ENCODE measurements at regions not wholly inside any gene's neighbourhood (a gene's known extent, or its start where the extent isn't known, plus 50 kb on each side); places are given as distances from the start of the nearest gene placed in this dataset.

DNA sequence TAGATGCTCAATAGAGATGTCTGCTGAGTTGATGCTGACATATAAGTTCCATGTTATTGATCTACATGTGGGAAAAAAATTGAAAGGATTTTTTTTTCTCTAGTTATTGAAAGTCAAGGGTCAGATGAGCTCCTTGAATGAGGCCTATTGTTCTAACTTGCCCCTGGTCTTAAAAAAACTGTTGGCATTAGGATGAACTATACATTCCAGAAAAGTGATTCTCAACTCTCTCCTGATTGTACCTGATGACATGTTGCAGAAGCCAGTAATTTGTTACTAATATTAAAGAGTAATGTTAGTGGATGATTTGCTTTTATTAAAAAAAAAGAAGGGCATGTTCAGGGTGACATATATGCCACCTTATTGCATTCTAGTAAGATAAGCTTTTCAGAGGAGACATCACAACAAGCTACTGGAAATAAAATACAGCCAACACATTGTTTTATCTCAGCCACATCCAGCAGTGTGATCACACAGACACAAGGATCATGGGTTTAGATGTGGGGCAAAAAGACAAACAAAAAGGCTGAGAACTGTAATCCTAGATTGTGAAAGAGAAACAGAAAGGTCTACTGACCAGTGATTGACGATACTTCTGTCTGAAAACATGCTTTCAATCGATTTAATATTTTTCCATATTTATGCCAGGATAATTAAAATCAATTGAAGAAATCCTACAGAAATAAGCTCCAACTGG, 1314.1 kb upstream of the C9orf72 start:
- no peak for DNase-seq

DNA sequence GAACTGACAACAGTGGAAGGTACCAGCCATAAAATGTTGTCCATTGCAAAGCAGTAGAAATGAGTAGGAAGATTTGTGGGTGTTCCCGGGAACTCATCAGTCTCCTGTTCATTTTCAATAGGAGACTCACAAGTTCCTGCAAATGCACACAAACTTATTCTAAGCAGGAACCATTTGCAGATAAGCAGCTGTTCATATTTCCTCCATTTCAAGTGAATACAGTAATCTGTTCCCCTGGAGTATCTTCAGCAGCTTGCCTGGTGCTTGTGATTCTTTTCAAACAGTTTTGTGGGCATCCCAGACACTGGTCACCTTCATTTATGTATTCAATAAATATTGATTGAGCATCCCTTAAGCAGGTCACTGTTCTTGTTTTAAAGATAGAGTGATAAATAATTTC, 1315.5 kb upstream of the C9orf72 start:
- DNase-seq, result no peak

DNA sequence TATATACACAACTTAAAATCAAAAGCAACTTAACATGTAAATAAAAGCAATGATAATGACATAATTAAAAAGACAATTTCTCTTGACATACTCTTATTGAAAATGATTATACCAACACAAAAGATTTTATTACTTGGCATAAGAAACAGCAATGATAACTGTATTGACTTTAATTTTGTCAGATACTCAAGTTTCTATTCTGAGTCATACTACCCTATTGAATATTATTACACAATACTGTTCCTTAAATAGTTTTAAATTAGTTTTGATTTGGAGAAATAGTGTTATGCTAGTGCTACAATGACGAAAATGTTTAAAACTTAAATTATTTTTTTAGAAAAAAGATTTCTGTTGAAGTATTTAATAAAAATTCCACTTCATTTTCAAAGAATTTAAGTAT, 1319.3 kb upstream of the C9orf72 start:
- DNase-seq, result no peak

DNA sequence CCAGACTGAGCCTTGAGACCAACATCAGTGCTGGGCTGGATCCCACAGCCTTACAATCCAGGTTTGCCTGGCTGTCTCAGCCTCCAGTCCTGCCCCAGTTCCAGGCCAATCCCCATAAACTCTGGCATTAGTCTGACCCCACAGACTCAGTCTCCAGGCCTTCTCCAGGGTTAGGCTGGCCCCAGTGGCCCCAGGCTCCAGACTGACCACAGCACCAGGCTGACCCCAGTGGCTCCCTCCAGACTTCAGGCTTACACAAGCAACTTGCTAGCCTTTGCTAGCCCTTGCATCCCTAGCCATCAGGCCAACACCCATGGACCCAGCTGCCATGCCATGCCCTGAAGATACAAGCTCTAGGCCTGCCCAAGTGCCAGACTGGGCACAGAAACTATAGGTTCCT, 1326.0 kb upstream of the C9orf72 start:
- DNase-seq, result no peak

DNA sequence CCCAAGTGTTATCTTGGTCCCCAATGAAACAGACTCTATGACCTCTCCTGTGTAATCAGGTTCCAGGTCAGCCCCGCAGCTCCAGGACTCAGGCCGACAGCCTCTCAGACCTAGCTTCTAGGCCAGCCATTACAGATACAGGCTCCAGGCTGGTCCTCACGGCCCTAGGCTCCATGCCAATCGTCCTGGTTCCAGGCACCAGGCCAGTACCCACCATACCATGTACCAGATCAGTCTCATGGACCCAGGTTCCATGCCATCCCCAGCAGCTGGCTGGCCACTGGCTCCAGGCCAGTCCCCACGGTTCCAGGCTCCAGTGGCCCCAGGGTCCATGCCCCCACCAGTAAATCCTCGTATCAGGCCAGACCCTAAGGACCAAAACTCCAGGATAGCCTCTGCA, 1326.6 kb upstream of the C9orf72 start:
- no peak for DNase-seq

DNA sequence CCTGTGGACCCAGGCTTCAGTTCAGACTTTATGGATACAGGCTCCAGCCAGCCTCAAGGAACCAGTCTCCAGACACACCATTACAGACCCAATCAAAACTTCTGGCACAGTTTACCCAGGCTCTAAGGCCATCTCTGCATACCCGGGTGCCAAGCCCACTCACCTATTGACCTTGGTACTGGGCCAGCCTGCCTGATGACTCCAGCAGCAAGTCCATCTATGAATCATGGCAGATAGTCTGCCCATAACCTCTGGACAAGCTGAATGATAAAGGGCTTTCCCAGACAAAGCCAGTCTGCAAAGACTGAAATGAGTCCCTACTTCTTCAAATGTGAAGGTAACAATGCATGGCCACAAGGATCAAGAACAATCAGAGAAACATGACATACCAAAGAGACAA, 1327.1 kb upstream of the C9orf72 start:
- DNase-seq, result no peak

DNA sequence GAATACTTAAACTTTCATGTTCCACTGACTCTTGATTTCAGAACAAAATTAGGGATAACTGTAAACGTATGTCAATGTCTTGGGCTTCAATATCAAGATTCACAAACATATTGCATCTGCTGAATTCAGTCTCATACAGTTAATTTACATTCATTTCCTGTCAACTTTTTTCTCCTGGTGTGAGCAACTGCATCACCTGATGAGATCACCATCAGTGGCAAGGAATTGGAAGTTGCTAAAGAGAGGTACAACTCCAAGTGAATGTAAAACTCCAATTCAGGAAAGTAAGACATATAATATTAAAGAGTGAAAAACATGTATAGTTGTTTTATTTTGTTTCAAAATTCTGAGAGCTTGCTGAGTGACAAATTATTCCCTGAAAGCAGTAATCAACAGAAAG, 1336.2 kb upstream of the C9orf72 start:
- no peak for DNase-seq

DNA sequence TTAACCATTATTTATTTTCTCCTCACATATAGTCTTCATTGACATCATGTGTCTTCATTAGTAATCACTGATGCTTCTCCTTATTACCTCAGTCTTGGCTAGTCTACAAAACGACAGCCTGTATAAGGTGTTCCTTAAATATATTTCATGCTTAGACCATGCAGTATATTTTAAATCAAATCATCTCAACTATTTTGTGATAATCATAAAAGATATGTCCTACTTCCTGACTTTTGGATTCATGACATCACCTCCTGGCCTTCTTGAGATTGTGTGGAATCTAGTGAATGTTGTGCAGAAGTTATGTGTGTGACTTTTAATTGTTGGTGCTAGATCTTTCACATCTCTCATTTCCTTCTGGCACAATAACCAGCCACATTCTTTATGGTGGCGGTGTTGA, 1339.3 kb upstream of the C9orf72 start:
- no peak for DNase-seq

DNA sequence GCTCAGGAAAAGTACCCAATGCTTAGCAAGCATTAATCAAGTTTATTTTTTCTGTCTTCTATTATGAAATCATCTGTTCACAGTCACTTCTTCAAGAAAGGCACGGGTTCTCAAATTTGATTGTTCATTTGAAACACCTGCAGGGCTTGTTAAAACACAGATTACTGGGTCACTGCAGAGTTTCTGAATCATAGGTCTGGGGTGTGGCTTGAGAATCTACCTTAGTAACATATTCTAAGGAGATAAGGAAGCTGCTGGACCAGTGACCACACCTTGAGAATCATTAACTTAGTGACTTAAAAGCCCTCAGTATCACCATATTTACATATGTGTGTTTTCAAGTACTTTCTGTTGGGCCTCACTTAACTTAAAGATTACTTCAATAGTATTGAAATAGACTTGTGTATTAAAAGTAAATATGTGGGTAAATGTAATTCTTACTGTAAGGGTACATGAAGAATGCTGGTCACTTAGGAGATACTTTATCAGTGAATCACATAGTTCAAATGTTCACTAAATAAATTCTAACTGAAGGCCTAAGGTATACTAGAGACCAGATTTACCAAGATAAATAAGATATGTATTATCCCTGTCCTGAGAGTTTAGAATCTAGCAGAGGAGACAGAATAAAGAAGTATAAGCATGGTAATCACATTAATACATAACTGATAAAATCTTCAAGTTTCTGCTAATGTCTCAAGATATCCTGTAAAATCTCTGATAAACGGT, 1342.1 kb upstream of the C9orf72 start:
- DNase-seq, result no peak

DNA sequence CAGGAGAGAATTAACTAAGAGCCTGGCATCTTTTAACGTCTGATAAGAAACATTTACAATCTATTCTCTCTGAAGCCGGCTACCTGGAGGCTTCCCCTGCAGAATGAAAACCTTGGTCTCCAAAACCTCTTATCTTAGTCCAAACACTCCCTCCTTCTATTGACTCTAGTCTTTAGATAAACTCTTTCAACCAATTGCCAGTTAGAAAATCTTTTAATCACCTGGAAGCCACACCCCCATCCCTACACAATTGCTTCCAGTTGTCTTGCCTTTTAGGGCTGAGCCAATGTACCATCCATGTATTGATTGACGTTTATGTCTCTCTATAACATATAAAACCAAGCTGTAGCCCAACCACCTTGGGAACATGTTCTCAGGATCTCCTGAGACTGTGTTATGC, 1343.1 kb upstream of the C9orf72 start:
- no peak for DNase-seq

DNA sequence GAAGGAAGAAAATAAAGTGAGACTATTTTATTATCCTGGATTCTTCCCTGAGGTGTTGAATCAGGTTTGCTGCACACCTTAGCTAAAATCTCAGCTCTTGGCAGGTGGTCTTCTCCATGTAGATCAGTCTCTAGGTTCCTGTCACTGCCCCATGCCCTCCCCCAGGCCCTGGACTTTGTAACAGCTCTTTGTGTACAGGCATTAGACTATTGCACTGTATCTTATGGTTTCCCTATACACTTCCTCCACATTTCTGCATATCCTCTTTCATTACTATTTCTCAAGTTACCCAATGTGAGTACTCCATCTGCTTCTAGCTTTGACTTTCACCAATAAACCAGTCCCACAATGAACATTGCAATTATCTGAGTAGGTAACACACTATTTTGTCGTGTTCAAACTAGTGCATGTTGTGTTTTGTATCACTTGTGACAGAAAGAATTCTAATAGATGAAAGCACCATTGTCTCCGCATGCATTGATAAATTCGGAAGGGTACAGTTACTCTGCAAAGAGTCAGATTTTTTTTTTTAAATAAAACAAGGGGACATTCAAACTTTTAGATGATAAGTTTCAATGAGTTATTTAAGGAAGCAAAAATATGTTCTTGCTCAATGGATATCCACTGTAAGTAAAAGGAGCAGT, 1348.7 kb upstream of the C9orf72 start:
- no peak for DNase-seq

DNA sequence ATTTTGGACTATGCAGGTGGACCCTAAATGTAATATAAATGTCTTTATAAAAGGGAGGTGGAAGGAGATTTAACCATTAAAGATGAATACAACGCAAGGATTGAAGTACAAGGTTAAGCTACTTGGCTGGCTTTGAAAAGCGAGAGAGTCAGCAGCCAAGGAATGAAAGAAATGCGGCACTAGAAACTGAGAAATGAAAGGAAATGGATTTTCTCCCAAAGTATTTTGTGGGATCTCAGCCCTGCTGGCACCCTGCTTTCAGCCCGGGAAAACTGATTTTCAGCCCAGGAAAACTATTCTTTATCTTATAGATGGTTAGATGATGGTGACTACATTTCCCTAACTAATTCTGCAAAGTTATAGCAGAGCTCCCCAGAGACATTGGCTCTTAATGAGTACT, 1349.6 kb upstream of the C9orf72 start:
- no peak for DNase-seq

DNA sequence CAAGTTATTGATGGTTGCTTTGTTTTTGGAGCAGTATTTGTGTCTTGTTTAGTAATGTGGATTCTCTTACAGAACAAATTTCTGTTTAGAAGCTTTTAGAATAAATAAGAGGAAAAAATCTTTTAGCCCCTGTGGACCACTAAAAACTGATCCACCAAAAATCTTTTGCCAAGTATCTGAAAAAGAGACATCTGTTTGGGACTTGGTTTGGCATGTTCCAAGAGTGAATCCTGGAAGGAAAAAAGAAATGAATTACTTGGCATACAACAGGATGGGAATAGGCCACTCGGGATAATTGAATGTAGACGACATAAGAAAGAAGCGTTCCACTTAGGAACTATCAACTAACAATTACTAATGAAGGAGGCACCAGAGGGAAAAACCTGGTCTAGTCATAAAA, 1350.1 kb upstream of the C9orf72 start:
- no peak for DNase-seq

DNA sequence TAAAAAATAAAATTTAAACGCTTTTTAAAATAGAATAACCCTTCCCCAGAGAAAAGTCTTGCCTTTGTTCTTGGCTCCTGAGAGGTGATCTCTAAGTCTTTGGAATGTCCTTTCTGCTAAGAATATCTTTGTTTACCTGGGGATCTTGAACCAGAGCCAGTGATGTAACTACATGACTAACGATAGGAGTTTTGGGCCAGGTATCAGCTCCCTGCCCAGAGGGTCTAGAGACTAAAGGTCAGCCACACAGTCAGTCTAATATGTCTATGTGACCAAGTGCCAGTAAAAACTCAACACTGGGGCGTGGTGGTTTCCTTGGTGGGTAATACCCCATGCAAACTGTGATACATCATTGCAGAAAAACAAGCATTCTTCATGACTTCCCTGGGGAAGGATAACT, 1351.9 kb upstream of the C9orf72 start:
- DNase-seq, result no peak

DNA sequence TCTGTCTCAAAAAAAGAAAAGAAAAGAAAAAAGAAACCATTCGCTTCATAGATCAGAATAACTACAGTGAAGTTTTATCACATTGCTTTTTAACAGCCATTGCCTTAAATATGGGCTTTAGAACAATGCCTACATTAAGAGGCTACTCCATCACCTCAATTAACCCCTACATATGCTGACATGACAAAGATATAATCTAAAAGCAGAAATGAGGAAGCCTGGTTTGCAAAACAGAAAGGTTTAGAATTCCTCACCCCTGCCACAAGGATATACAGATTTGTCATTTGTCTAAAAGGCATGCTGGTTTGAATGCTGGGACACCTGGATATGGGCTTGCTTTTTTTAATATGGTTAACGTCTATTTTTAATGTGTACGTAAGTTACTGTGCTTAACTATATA, 1353.0 kb upstream of the C9orf72 start:
- no peak for DNase-seq

DNA sequence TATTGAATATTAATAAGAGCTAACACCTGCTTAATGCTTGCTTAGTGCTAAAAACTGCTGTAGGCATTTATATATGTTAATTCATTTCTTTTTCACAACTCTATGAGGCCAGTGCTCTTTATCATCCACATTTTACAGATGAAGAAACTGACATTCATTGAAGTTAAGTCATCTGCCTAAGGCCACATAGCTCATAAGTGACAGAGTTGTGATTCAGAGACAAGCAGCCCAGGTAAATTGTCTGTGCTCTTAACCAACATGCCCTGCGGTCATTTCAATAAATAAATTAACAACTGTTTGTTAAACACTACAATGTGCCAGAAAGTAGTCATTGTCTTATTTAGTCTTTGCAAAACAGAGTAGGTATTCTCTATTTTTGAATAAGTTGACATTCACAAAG, 1354.4 kb upstream of the C9orf72 start:
- DNase-seq, result no peak

DNA sequence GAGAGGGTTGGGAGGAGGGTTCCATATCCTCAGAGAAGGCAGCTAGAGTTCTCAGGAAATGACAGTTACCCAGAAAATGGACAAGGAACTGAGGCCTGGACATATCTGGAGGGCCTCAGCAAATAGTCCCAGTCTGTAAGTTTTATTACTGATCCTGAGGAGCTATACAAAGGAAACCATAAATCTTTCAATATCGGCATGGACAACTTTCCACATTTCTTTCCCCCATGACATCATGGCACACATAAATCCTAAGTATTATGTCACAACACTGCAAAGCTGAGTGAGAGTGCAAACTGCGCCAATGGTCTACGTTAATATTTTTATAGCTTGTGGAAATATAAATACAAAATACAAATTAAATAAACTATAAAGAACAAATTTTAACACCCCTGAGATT, 1356.2 kb upstream of the C9orf72 start:
- DNase-seq, result no peak

DNA sequence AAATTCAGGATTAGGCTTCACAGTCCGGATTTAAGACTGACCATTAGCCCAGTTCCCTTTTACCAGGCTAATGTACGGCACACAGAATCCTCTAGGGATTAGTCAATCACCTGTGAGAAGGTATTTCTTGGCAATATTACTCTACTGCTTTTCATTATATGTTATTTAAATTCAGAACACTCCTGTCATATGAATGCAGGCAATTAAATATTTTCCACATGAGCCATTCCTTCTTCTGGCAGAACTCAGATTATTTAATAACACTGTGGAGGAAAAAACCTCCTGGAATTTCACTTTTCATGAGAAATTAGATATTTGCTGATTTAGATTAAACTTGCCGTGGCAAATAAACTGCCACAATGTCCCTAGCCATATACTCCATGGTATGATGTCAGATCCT, 1357.5 kb upstream of the C9orf72 start:
- no peak for DNase-seq

DNA sequence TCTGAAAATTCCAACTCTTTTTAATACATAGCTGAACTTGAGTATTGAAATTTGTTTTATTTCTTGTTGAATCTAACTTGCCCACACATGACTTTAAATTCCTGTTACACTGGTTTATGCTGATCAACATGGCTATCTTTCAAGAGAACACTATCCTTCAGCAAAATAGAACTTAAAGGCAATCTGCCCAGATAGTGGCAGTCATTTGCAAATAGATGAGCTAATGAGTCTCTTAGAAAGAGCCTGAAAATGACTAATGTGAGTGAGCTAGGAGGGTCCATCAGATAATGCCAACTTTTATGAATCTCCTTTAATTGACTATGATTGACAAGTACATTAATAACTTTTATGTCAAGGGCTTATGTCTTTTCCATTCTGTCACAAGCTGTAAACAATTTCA, 1360.8 kb upstream of the C9orf72 start:
- no peak for DNase-seq

DNA sequence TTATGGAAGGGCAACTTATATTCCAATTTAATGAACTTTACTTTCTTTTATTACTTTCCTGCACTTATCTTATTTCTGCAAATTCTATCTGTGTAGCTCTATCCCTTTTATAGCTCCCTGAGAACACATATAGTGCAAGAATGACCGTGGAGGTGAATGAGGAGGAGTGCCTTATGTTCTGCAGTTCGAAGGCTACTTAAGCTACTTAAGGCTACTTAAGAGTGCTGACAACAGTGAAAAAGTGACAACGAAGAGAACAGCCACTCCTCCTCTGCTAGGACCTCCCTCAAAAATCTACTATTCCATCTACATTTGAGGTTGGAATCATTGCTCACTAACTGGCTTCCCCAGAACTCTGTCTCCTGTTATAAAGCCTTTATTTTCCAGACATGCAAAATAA, 1365.7 kb upstream of the C9orf72 start:
- DNase-seq, result no peak

DNA sequence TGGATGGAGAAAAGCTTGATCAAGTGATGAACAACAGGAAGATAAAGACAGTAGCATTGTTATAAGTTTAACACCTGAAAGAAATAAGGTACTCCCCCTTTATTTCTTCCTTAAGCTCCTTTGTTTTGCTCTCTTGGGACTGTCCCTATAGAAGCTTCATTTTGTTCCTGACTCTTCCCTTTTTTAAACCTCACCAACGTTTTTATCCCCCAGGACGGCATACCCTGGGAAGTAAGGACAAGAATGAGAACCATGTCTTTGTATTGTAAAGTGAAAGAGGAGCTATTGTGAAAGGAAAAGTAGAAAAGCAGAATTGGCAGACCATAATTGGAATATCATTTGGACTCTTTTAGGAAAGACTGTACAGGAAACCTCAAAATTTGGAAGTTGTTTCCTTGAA, 1368.6 kb upstream of the C9orf72 start:
- no peak for DNase-seq

DNA sequence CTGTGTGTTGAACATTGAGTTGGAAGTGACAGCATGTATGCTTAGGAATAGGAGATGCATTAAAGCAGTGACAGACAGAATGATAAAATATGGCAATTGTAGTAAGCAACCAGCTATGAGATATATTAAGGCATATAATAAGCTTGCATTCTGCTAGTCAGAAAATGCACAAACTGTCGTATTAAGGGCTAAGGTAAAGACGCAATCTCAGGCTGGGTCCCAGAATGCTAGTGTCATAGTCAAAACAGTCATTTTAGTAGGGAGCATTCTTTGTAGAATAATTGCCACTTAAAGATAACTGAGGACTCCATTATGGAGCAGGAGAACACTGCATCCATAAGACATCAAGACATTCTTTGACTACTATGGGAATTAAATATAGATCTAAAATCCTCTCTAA, 1369.7 kb upstream of the C9orf72 start:
- no peak for DNase-seq

DNA sequence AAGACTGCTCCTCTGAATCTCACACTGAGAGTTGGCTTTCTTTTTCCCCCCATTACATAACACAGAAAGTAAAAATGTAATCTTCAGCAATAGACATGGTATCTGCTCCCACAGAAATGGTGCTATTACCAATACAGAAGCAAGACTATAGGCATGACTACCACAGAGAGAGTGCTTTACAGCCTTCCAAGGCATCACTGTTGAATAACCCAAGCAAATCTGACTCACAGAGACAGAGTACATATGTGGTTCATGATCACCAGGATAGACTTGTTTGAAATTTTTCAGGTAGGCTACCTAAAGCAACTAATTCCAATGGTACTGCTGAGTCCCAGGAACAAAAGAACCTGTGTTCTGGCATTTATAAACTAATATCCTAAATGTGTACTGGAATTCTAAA, 1373.4 kb upstream of the C9orf72 start:
- DNase-seq, result no peak

DNA sequence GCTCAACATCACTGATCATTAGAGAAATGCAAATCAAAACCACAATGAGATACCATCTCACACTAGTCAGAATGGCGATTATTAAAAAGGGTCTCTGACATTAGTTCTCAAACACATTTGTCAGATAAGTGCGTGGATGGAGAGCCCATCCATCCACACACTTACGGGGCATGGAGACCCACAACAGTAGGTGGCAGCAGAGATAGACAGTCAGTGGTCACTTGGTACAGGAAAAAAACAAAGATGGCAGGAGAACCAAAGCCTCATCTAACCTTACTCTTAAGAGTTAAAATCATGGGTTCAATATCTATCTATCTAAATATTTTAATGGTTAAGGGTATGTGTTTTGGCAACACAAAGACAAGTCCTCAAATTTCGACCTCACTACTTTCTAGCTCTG, 1378.7 kb upstream of the C9orf72 start:
- no peak for DNase-seq
